ENCODE measurements at regions not wholly inside any gene's neighbourhood (a gene's known extent, or its start where the extent isn't known, plus 50 kb on each side); places are given as distances from the start of the nearest gene placed in this dataset.

DNA sequence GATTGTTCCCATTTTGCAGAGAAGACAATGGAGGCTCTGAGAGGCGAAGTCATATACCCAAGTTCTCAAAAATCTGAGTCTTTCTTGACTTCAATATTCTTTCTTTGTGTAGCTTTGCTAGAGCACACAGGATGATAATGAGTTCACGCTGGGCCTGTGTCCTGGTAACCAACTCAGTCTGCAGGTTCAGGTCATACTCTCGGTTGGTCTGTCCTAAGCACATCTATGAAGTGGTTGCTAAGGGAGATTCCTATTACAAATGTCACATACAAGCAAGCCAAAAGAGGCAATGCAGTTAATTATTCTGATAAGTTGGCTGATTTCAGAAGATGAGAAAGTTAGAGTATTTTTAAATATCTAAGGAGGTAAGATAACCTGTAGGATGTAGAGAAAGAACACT, 481.0 kb downstream of the SOX6 start:
- TF ChIP-seq POLR2A (IDR thresholded peaks at IDR 0.05) (no peak), POLR2AphosphoS5 (IDR thresholded peaks at IDR 0.05) (no peak)
- TF ChIP-seq, protein P1, sequence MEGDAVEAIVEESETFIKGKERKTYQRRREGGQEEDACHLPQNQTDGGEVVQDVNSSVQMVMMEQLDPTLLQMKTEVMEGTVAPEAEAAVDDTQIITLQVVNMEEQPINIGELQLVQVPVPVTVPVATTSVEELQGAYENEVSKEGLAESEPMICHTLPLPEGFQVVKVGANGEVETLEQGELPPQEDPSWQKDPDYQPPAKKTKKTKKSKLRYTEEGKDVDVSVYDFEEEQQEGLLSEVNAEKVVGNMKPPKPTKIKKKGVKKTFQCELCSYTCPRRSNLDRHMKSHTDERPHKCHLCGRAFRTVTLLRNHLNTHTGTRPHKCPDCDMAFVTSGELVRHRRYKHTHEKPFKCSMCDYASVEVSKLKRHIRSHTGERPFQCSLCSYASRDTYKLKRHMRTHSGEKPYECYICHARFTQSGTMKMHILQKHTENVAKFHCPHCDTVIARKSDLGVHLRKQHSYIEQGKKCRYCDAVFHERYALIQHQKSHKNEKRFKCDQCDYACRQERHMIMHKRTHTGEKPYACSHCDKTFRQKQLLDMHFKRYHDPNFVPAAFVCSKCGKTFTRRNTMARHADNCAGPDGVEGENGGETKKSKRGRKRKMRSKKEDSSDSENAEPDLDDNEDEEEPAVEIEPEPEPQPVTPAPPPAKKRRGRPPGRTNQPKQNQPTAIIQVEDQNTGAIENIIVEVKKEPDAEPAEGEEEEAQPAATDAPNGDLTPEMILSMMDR (IDR thresholded peaks at IDR 0.05 in 8 of 11, conservative IDR thresholded peaks at IDR 0.05 in 3 of 11) = no peak
- H3K27ac ChIP-seq = no peak overlapping the region
- WGBS, 5 donors = 89 to 95% (median 93%) methylated on average over 3 of the region's 3 CpGs
- H3K36me3 ChIP-seq = no peaks in the 10 kb centered on the region
- no peaks in the 10 kb centered on the region for H3K4me1 ChIP-seq
- intact Hi-C loops (cut with DNase I; ENCODE audit: low total_unique reads) = no loop called here
- no peaks in the 10 kb centered on the region for H3K27me3 ChIP-seq (replicated peaks in 1 of 7)
- H3K9me3 ChIP-seq = no peaks in the 10 kb centered on the region
- no peak overlapping the region for H3K4me3 ChIP-seq
- DNase-seq = no peak

DNA sequence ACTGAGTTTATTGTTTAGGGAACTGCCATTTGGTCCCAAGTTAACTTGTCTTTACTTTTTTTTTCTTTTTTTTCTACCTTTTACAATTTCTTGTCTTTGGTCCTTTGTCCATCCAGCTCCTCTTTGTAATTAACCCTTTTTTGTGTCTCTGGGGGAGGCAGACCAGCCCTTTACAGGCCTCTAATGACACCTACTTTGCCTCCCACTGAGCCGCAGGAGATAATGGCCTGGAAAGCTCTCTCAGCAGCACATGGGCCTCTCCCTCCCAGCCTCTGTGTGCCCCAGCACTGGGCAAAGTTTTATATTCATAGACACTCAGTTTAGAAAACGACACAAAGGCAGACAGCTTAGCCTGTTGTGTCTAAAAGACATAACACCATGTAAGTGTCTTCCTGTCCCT, 480.4 kb downstream of the SOX6 start:
- no peak for TF ChIP-seq POLR2AphosphoS5 (IDR thresholded peaks at IDR 0.05)
- no peak for TF ChIP-seq POLR2A (IDR thresholded peaks at IDR 0.05)
- TF ChIP-seq, protein P1 (IDR thresholded peaks at IDR 0.05 in 8 of 11, conservative IDR thresholded peaks at IDR 0.05 in 3 of 11) = no peak
- no peak for DNase-seq
- H3K36me3 ChIP-seq = no peaks in the 10 kb centered on the region
- no peak overlapping the region for H3K4me3 ChIP-seq
- no peaks in the 10 kb centered on the region for H3K9me3 ChIP-seq
- no peaks in the 10 kb centered on the region for H3K27me3 ChIP-seq (replicated peaks in 1 of 7)
- H3K27ac ChIP-seq = no peak overlapping the region
- intact Hi-C loops (cut with DNase I; ENCODE audit: low total_unique reads) = no loop called here
- WGBS, 5 donors = 67 to 81% (median 73%) methylated on average over 2 of the region's 2 CpGs
- H3K4me1 ChIP-seq = no peaks in the 10 kb centered on the region

DNA sequence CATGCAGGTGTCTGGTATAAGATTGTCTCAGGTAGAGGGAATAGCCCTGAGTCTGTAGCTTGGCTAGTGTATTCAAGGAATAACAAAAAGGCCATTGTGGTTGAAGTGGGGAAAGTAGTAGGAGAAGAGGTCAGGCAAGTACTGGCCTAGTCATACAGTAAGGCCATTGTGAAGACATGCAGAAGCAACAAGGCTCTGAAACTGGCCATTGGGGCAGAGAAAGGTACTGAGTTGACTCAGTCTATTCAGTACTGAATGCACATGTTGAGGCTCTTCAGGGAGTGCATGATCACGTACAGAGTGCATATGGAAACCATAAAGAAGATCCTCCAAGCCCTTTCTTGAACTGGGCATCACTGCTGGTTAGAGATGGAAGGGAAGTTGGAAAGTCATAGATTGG, 477.6 kb downstream of the SOX6 start:
- H3K27me3 ChIP-seq (replicated peaks in 1 of 7) = no peaks in the 10 kb centered on the region
- H3K4me1 ChIP-seq = no peaks in the 10 kb centered on the region
- intact Hi-C loops (cut with DNase I; ENCODE audit: low total_unique reads) = no loop called here
- no peak overlapping the region for H3K27ac ChIP-seq
- no peaks in the 10 kb centered on the region for H3K9me3 ChIP-seq
- H3K4me3 ChIP-seq = no peak overlapping the region
- WGBS, 5 donors = 74 to 82% (median 76%) methylated on average over 1 of the region's 1 CpG
- DNase-seq = no peak
- TF ChIP-seq, protein P1 (IDR thresholded peaks at IDR 0.05 in 8 of 11, conservative IDR thresholded peaks at IDR 0.05 in 3 of 11) = no peak
- no peak for TF ChIP-seq POLR2A (IDR thresholded peaks at IDR 0.05)
- no peak for TF ChIP-seq POLR2AphosphoS5 (IDR thresholded peaks at IDR 0.05)
- no peaks in the 10 kb centered on the region for H3K36me3 ChIP-seq

DNA sequence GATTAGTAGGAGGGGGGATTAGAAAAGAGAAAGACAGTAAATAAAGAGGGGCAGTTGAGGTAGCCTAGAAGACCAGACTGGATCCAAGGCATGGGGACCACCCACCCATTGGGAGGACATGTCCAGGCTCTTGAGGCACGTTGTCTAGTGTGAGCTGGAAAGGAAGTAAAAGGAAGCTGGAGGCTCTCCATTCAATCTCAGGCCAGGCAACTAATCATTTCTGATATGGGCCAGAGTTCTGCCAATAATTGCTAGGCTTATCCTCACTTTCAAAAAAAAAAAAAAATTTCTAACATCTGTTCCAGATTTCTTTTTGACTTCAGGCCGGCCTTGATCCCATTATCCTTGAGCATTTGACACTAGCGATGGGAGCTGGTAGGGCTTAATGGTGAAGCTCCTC, 476.1 kb downstream of the SOX6 start:
- no peak overlapping the region for H3K27ac ChIP-seq
- H3K9me3 ChIP-seq = no peaks in the 10 kb centered on the region
- no peaks in the 10 kb centered on the region for H3K27me3 ChIP-seq (replicated peaks in 1 of 7)
- no peaks in the 10 kb centered on the region for H3K36me3 ChIP-seq
- no peak overlapping the region for H3K4me3 ChIP-seq
- intact Hi-C loops (cut with DNase I; ENCODE audit: low total_unique reads) = no loop called here
- WGBS, 5 donors = 71 to 82% (median 77%) methylated on average over 3 of the region's 3 CpGs
- no peak for DNase-seq
- no peak for TF ChIP-seq POLR2A (IDR thresholded peaks at IDR 0.05)
- no peak for TF ChIP-seq POLR2AphosphoS5 (IDR thresholded peaks at IDR 0.05)
- TF ChIP-seq, protein P1 (IDR thresholded peaks at IDR 0.05 in 8 of 11, conservative IDR thresholded peaks at IDR 0.05 in 3 of 11) = no peak
- H3K4me1 ChIP-seq = no peaks in the 10 kb centered on the region
